ENCODE measurements at regions not wholly inside any gene's neighbourhood (a gene's known extent, or its start where the extent isn't known, plus 50 kb on each side); places are given as distances from the start of the nearest gene placed in this dataset.

GRCh38 chr1:110765640-110766335 lies 91.0 kb upstream of the KCNA3 start:
- peak in 1 of 4 experiments; percentile 22 for DNase-seq (ENCODE audit: low read depth in 4 of 4, low spot score in 1 of 4)

GRCh38 chr1:110763149-110763548 lies 88.4 kb upstream of the KCNA3 start:
- DNase-seq (ENCODE audit: low read depth in 4 of 4, low spot score in 1 of 4): no peak

GRCh38 chr1:110760321-110760720 lies 85.6 kb upstream of the KCNA3 start:
- DNase-seq (ENCODE audit: low read depth in 4 of 4, low spot score in 1 of 4): no peak

GRCh38 chr1:110756506-110756905 lies 81.8 kb upstream of the KCNA3 start:
- DNase-seq (ENCODE audit: low read depth in 4 of 4, low spot score in 1 of 4): no peak

- no peak for DNase-seq (ENCODE audit: low read depth in 4 of 4, low spot score in 1 of 4)
These were observed 78.4 kb upstream of the KCNA3 start for GRCh38 chr1:110752941-110753725.

GRCh38 chr1:110750562-110750961 lies 75.8 kb upstream of the KCNA3 start:
- DNase-seq (ENCODE audit: low read depth in 4 of 4, low spot score in 1 of 4): no peak

- no peak for DNase-seq (ENCODE audit: low read depth in 4 of 4, low spot score in 1 of 4)
These were observed 75.2 kb upstream of the KCNA3 start for GRCh38 chr1:110749960-110750359.

- DNase-seq (ENCODE audit: low read depth in 4 of 4, low spot score in 1 of 4): peak; percentile 16 to 33 (median 20)
These were observed 72.0 kb upstream of the KCNA3 start for GRCh38 chr1:110746644-110747259.

GRCh38 chr1:110743397-110743796 lies 68.7 kb upstream of the KCNA3 start:
- no peak for DNase-seq (ENCODE audit: low read depth in 4 of 4, low spot score in 1 of 4)

GRCh38 chr1:110736900-110737605 lies 62.3 kb upstream of the KCNA3 start:
- no peak for DNase-seq (ENCODE audit: low read depth in 4 of 4, low spot score in 1 of 4)

GRCh38 chr1:110734133-110734680 lies 59.5 kb upstream of the KCNA3 start:
- no peak for DNase-seq (ENCODE audit: low read depth in 4 of 4, low spot score in 1 of 4)

GRCh38 chr1:110731529-110731928 lies 56.8 kb upstream of the KCNA3 start:
- no peak for DNase-seq (ENCODE audit: low read depth in 4 of 4, low spot score in 1 of 4)

- DNase-seq (ENCODE audit: low read depth in 4 of 4, low spot score in 1 of 4): no peak
These were observed 53.8 kb upstream of the KCNA3 start for GRCh38 chr1:110728388-110729001.

- no peak for DNase-seq (ENCODE audit: low read depth in 4 of 4, low spot score in 1 of 4)
These were observed 52.5 kb upstream of the KCNA3 start for GRCh38 chr1:110727246-110727645.

GRCh38 chr1:110726755-110727154 lies 52.0 kb upstream of the KCNA3 start:
- no peak for DNase-seq (ENCODE audit: low read depth in 4 of 4, low spot score in 1 of 4)
